ENCODE measurements at regions not wholly inside any gene's neighbourhood (a gene's known extent, or its start where the extent isn't known, plus 50 kb on each side); places are given as distances from the start of the nearest gene placed in this dataset.
A peak's percentile ranks its signal among the peaks of the same experiment; 100 is the strongest.
"Not testable (repeated sequence)": the region's sequence is repeated elsewhere in the genome, so short reads cannot be mapped to it uniquely, and the experiment has no call there.

- DNase-seq (ENCODE audit: low spot score), result no peak
Measured at GRCh38 chr17:22253007-22253406, 560.7 kb downstream of the KCNJ18 start.

GRCh38 chr17:22265807-22266206 is 573.5 kb downstream of the KCNJ18 start:
- no peak for DNase-seq (ENCODE audit: low spot score)

GRCh38 chr17:22266231-22266630 is 573.9 kb downstream of the KCNJ18 start:
- DNase-seq (ENCODE audit: low spot score), result no peak

- no peak for DNase-seq (ENCODE audit: low spot score)
Measured at GRCh38 chr17:22267019-22267418, 574.7 kb downstream of the KCNJ18 start.

GRCh38 chr17:22268214-22268911 is 576.0 kb downstream of the KCNJ18 start:
- DNase-seq (ENCODE audit: low spot score), result no peak

GRCh38 chr17:22268912-22269220 is 576.5 kb downstream of the KCNJ18 start:
- DNase-seq (ENCODE audit: low spot score), result no peak

GRCh38 chr17:22270381-22270780 is 578.1 kb downstream of the KCNJ18 start:
- no peak for DNase-seq (ENCODE audit: low spot score)

- DNase-seq (ENCODE audit: low spot score), result not testable (repeated sequence)
Measured at GRCh38 chr17:22270809-22271208, 578.5 kb downstream of the KCNJ18 start.

GRCh38 chr17:22272363-22273146 is 580.2 kb downstream of the KCNJ18 start:
- DNase-seq (ENCODE audit: low spot score), result no peak

GRCh38 chr17:22273308-22273707 is 581.0 kb downstream of the KCNJ18 start:
- DNase-seq (ENCODE audit: low spot score), result no peak

GRCh38 chr17:22277595-22277994 is 585.3 kb downstream of the KCNJ18 start:
- peak; percentile 29 for DNase-seq (ENCODE audit: low spot score)

- DNase-seq (ENCODE audit: low spot score), result peak; percentile 29
Measured at GRCh38 chr17:22278302-22279275, 586.3 kb downstream of the KCNJ18 start.

GRCh38 chr17:22286337-22287041 is 594.2 kb downstream of the KCNJ18 start:
- DNase-seq (ENCODE audit: low spot score), result peak; percentile 30

GRCh38 chr17:22298484-22298951 is 606.2 kb downstream of the KCNJ18 start:
- not testable (repeated sequence) for DNase-seq (ENCODE audit: low spot score)

GRCh38 chr17:22300177-22300576 is 607.9 kb downstream of the KCNJ18 start:
- DNase-seq (ENCODE audit: low spot score), result no peak

- no peak for DNase-seq (ENCODE audit: low spot score)
Measured at GRCh38 chr17:22300731-22301352, 608.5 kb downstream of the KCNJ18 start.

- DNase-seq (ENCODE audit: low spot score), result no peak
Measured at GRCh38 chr17:22301353-22301745, 609.0 kb downstream of the KCNJ18 start.

- DNase-seq (ENCODE audit: low spot score), result no peak
Measured at GRCh38 chr17:22303096-22303495, 610.8 kb downstream of the KCNJ18 start.

- no peak for DNase-seq (ENCODE audit: low spot score)
Measured at GRCh38 chr17:22303865-22304264, 611.5 kb downstream of the KCNJ18 start.

GRCh38 chr17:22304667-22305303 is 612.5 kb downstream of the KCNJ18 start:
- no peak for DNase-seq (ENCODE audit: low spot score)
